ENCODE measurements at regions not wholly inside any gene's neighbourhood (a gene's known extent, or its start where the extent isn't known, plus 50 kb on each side); places are given as distances from the start of the nearest gene placed in this dataset.
A peak's percentile ranks its signal among the peaks of the same experiment; 100 is the strongest.

- Histone ChIP-seq H3K9me3 (ENCODE audit: low read depth, low read length) (no peaks in the 10 kb centered on the region), H3K4me2 (ENCODE audit: insufficient read depth, low read length) (no peak overlapping the region), H3K36me3 (ENCODE audit: insufficient read depth, low read length) (no peaks in the 10 kb centered on the region), H3K4me1 (ENCODE audit: insufficient read depth, low read length) (no peaks in the 10 kb centered on the region), H2AFZ (ENCODE audit: low read length) (peak overlapping the region; percentile 50), H3K79me2 (ENCODE audit: insufficient read depth, low read length) (no peaks in the 10 kb centered on the region), H3K27me3 (ENCODE audit: insufficient read depth, low read length) (no peaks in the 10 kb centered on the region), H4K20me1 (ENCODE audit: insufficient read depth, low read length) (no peaks in the 10 kb centered on the region), H3K4me3 (ENCODE audit: insufficient read depth, low read length) (no peak overlapping the region), H3K27ac (ENCODE audit: low read depth, low read length) (no peak overlapping the region)
- no peak for TF ChIP-seq CTCF (IDR thresholded peaks at IDR 0.05; ENCODE audit: extremely low read depth, low read depth, low read length)
- no peak for DNase-seq (ENCODE audit: insufficient read length, low spot score, missing footprints)
Observed at GRCh38 chr12:127494961-127495915, 771.7 kb upstream of the TMEM132C start.

GRCh38 chr12:127496255-127496654, 770.7 kb upstream of the TMEM132C start:
- H3K27me3 ChIP-seq (ENCODE audit: insufficient read depth, low read length), result no peaks in the 10 kb centered on the region
- no peak for DNase-seq (ENCODE audit: insufficient read length, low spot score, missing footprints)
- H3K36me3 ChIP-seq (ENCODE audit: insufficient read depth, low read length), result no peaks in the 10 kb centered on the region
- H3K4me3 ChIP-seq (ENCODE audit: insufficient read depth, low read length), result no peak overlapping the region
- H4K20me1 ChIP-seq (ENCODE audit: insufficient read depth, low read length), result no peaks in the 10 kb centered on the region
- H2AFZ ChIP-seq (ENCODE audit: low read length), result no peak overlapping the region
- no peak overlapping the region for H3K4me2 ChIP-seq (ENCODE audit: insufficient read depth, low read length)
- H3K79me2 ChIP-seq (ENCODE audit: insufficient read depth, low read length), result no peaks in the 10 kb centered on the region
- H3K9me3 ChIP-seq (ENCODE audit: low read depth, low read length), result no peaks in the 10 kb centered on the region
- H3K27ac ChIP-seq (ENCODE audit: low read depth, low read length), result no peak overlapping the region
- no peaks in the 10 kb centered on the region for H3K4me1 ChIP-seq (ENCODE audit: insufficient read depth, low read length)
- no peak for TF ChIP-seq CTCF (IDR thresholded peaks at IDR 0.05; ENCODE audit: extremely low read depth, low read depth, low read length)

- Histone ChIP-seq H3K4me1 (ENCODE audit: insufficient read depth, low read length) (no peaks in the 10 kb centered on the region), H2AFZ (ENCODE audit: low read length) (no peak overlapping the region), H3K27ac (ENCODE audit: low read depth, low read length) (no peak overlapping the region), H3K79me2 (ENCODE audit: insufficient read depth, low read length) (no peaks in the 10 kb centered on the region), H3K4me3 (ENCODE audit: insufficient read depth, low read length) (no peak overlapping the region), H3K4me2 (ENCODE audit: insufficient read depth, low read length) (no peak overlapping the region), H3K36me3 (ENCODE audit: insufficient read depth, low read length) (no peaks in the 10 kb centered on the region), H3K9me3 (ENCODE audit: low read depth, low read length) (no peaks in the 10 kb centered on the region), H3K27me3 (ENCODE audit: insufficient read depth, low read length) (no peaks in the 10 kb centered on the region), H4K20me1 (ENCODE audit: insufficient read depth, low read length) (no peaks in the 10 kb centered on the region)
- no peak for DNase-seq (ENCODE audit: insufficient read length, low spot score, missing footprints)
- TF ChIP-seq CTCF (IDR thresholded peaks at IDR 0.05; ENCODE audit: extremely low read depth, low read depth, low read length), result no peak
Observed at GRCh38 chr12:127500512-127501035, 766.4 kb upstream of the TMEM132C start.

- H3K27me3 ChIP-seq (ENCODE audit: insufficient read depth, low read length), result no peaks in the 10 kb centered on the region
- TF ChIP-seq CTCF (IDR thresholded peaks at IDR 0.05; ENCODE audit: extremely low read depth, low read depth, low read length), result no peak
- H2AFZ ChIP-seq (ENCODE audit: low read length), result no peak overlapping the region
- no peak overlapping the region for H3K4me3 ChIP-seq (ENCODE audit: insufficient read depth, low read length)
- H4K20me1 ChIP-seq (ENCODE audit: insufficient read depth, low read length), result no peaks in the 10 kb centered on the region
- no peak overlapping the region for H3K27ac ChIP-seq (ENCODE audit: low read depth, low read length)
- H3K4me1 ChIP-seq (ENCODE audit: insufficient read depth, low read length), result no peaks in the 10 kb centered on the region
- no peak for DNase-seq (ENCODE audit: insufficient read length, low spot score, missing footprints)
- no peaks in the 10 kb centered on the region for H3K9me3 ChIP-seq (ENCODE audit: low read depth, low read length)
- no peaks in the 10 kb centered on the region for H3K36me3 ChIP-seq (ENCODE audit: insufficient read depth, low read length)
- no peak overlapping the region for H3K4me2 ChIP-seq (ENCODE audit: insufficient read depth, low read length)
- no peaks in the 10 kb centered on the region for H3K79me2 ChIP-seq (ENCODE audit: insufficient read depth, low read length)
Observed at GRCh38 chr12:127501916-127502315, 765.1 kb upstream of the TMEM132C start.
